Middle frontal gyrus (tissue), 1 donor: ENCODE measurements at regions not wholly inside any gene's neighbourhood (a gene's known extent, or its start where the extent isn't known, plus 50 kb on each side); places are given as distances from the start of the nearest gene placed in this dataset.
"Not testable (repeated sequence)": the region's sequence is repeated elsewhere in the genome, so short reads cannot be mapped to it uniquely, and the experiment has no call there.

Experiments used
- DNase-seq: peaks from one replicate; pipeline ENCODE4 v3.0.0-alpha.2; 2015; ENCODE audit warnings: low spot score; ENCODE audit errors: extremely low spot score

DNA sequence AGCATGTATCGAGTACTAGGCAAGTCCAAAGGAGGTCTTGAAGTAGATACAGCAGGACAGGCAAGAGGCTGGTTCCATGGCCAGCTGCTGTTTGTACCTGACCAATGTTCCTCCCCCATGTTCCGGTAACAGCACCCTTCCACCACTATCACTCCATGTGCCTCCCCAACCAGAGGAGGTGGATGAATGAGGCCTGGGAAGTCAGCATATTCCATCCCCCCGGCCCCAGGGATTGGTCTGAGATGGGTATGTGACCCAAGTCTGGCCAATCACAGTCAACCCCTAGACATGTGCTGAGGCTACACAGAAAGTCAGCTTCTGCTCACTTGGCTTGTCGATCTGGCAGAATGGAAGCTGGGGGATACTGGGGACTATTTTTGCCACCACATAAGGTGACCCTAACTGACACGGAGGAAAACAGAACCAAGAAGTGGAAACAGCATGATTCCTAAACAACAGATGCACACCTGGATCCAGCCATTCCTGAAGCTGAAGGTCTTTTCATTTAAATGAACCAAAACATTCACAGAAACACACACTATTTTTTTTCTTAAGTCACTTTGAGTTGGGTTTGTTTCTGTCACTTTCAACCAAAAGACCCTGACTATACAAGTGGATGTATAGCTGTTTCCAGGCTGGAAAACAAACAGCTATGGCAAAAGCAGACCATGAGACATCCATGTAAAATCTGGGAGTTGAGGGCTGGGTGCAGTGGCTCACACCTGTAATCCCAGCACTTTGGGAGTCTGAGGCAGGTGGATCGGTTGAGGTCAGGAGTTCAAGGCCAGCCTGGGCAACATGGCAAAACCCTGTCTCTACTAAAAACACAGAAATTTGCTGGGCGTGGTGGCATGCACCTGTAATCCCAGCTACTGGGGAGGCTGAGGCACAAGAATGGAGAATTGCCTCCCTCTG is 70.4 kb upstream of the PTPN1 start:
- DNase-seq, result no peak

DNA sequence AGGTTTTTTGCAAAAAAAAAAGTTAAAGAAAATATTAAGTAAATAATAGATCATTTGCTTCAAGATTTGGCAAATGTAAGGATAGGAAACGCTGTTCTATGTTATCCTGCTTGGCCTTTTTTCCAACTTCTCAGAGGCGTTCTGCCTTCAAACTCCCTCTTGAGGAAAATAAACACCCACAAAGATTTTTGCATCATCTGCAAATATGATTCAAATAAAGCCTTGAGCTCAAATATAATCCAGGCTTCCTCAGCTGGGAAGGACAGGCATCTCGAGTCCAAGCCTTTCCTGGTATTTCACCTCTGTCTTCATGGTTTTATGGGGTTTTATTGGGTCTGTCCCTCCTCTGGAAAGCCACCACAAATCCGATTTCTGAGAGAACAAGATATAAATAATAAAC is 67.7 kb upstream of the PTPN1 start:
- DNase-seq, result no peak

DNA sequence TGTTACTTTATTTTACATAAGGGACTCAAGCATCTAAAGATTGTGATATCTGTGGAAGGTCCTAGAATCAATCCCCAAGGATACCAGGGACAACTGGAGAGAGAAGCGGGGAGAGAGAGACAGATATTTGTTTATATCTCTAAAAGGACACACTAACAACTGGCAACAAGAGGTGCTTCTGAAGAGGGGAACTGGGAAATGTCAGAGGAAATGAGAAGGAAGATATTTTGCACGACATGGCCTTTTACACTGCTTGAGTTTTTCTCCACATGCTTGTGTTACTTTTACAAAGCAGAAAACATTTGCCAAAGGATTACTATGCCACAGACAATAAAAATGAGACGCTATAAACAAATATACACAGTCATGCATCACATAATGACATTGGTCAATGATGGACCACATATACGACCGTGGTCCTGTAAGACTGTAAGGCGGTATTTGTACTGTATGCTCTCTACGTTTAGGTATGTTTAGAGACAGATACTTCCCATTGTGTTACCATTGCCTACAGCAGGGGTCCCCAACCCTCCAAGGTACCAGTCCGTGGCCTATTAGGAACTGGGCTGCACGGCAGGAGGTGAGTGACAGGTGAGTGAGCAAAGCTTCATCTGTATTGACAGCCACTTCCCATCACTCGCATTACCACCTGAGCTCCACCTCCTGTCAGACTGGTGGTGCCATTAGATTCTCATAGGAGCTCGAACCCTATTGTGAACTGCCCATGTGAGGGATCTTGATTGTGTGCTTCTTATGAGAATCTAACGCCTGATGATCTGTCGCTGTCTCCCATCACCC is 64.6 kb upstream of the PTPN1 start:
- no peak for DNase-seq

DNA sequence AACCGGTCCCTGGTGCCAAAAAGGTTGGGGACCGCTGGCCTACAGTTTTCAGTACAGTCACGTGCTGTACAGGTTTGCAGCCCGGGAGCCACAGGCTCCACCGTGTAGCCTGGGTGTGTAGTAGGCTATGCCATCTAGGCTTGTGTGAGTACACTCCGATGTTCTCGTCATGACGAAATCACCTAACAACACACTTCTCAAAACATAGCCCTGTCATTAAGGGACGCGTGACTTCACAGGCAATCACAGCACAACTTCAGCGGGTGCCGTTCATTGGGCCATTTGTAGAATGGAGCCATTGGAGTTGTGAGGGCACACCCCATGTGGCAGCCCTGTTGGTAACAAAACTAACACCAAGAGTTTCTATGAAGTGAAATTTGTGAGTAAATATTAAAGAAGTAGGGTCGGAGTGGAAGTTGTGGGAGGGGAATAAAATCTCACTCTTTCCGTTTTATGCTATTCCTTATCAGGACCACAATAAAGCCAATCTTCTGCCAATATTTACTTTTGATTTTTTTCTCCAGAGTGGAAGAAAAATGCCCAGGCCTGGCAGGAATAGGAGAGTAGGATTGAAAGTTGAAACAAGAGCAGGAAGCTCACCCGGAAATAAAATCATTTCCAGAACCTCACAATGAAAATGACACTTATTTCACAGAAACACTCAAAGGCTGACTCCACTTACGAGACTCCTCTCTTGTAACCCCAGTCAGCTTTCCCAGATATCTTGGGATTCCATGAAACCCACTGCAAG is 63.7 kb upstream of the PTPN1 start:
- no peak for DNase-seq

DNA sequence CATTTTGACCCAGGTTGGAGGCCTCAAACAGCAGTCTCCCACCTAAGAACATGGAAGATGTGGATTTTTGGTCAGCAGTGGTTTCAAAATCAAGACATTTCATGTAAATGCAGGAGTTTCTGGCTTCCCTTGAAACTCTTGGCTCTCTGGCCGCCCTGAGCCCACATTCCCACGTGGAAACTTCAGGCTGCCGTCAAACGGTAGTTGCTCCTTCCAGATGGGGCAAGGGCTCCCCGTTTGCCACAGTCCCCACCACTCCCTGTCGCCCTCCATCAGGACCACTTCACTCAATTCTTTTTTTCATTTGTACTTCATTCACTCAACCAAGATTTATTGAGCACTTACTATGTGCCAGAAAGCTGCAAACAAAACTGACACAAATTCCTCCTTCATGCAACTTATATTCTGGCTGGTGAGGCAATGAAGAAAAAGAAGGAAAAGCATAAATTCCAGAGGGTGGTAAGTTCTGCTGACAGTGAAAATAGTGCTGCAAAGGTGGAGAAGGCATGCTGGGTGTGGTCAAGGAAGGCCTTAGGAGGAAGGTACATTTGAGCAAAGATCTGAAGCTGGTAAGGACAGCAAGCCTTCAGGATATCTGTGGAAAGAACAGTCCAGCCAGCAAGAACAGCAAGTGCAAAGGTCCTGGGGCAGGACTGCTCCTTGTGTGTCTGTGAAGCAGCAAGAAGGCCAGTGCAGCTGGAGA is 62.9 kb upstream of the PTPN1 start:
- no peak for DNase-seq

DNA sequence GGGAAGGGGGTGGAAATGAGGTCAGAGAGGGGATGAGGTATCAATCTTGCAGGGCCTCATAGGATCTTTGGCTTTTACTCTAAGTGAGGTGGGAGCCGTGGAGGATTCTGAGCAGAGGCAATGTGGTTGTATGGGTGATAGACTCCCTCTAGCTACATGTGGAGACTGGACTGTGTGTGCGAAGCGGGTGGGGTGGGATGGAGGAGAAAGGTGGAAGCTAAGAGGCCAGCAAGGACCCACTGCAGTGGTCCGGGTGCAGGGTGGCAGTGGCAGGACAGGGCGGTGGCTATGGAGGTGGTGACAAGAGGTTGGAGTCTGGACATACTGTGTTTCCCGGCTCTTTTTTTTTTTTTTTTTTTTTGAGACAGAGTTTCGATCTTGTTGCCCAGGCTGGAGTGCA is 62.4 kb upstream of the PTPN1 start:
- DNase-seq, result no peak

DNA sequence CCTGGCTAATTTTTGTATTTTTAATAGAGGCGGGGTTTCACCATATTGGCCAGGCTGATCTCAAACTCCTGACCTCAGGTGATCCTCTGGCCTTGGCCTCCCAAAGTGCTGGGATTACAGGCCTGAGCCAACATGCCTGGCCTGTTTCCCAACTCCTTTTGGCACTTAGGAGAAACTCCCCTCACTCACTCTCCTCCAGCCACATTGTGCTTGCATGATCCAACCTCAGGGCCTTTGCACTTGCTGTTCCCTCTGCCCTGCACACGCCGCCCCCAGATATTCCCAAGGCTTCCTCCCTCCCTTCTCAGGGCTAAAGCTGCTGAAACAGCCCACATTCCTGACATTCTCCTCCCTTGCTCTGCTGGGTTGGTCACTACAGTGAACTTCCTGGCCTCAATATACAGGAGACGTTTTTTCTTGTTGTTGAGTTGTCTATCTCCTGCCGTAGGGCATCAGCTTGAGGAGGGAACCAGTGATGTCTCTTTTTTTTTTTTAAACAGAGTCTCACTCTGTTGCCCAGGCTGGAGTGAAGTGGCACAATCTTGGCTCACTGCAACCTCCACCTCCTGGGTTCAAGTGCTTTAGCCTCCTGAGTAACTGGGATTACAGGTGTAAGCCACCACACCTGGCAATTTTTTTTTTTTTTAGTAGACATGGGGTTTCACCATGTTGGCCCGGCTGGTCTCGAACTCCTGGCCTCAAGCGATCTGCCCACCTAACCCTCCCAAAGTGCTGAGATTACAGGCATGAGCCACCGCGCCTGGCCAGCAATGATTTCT is 61.4 kb upstream of the PTPN1 start:
- not testable (repeated sequence) for DNase-seq

DNA sequence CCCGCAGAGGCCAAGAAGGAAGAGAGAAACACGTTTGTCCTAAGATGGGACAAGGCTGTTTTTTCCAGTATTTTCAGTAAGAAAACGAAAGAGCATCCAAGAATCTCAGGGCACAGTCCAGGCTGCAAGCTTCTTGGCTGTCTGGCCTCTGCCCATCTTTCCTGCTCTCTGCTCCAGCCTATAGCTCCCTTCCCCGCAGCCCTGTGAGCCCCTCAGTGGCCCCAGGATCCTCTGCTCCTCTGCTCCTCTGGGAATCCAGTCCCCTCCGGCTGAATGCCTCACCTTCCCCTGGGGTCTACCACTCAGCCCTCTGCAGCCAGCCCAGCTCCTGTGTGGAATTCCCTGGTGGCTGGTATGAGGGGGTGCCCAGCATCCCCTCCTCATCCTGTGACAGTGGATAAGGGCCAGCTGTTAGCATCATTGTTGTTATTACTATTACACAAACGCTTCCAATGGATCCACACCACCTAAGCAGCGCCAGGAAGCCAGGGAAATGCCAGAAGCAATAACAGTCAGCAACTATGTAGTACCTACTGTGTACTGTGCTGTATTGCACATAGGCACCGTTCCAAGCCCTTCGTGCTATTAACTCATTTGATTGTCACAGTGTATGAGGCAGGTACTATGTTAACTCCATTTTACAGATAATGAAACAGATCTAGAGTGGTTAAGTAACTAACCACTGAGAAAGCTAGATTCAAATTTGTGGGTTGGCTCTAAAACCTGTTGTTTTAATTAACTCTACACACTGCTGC is 60.3 kb upstream of the PTPN1 start:
- DNase-seq, result no peak

DNA sequence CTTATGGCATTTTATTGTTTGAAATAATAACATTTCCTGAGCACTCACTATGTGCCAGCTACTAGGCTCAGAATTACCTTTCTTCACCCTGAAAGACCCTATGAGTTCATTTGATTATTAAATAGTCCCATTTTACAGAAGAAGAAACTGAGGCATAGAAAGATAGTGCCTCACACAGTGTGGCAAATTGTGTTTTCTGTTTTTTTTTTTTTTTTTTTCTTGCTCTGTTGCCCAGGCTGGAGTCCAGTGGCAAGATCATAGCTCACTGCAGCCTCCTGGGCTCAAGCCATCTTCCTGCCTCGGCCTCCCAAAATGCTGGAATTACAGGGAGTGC is 59.7 kb upstream of the PTPN1 start:
- no peak for DNase-seq

DNA sequence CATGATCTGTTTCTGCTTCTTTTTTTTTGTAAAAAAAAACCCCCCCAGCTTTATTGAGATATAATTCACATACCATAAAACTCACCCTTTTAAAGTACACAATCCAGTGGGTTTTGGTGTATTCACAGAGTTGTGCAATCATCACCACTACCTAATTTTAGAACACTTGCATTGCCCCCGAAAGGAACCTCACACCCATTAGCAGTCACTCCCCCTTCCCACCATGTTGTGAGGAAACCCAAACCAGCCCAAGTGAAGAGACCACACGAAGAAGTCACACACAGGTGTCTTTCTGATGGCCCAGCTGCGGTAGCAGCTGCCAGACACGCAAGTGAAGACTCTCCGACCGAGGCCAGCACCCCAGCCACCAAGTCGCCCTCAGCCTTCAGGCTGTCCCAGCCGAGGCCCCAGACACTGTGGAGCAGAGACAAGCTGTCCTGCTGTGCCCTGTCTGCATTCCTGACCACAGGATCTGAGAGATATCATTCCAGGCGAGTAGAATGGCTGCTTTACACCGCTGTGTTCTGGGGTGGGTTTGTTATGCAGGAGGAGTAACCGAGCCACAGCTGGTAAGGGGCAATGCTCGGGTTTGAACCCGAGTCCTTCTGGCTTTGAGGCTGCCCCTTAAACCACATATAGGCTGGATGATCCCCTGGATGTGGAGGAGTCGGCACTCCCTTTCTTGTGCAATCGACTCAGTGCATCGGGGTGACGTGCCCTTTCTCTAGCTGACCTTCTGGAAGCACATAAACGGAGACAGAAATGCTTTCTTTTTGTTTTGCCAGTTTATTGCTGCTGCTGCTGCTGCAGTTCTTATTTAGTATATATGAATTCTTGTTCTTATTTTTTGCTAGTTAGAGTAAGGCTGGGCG is 59.1 kb upstream of the PTPN1 start:
- no peak for DNase-seq

DNA sequence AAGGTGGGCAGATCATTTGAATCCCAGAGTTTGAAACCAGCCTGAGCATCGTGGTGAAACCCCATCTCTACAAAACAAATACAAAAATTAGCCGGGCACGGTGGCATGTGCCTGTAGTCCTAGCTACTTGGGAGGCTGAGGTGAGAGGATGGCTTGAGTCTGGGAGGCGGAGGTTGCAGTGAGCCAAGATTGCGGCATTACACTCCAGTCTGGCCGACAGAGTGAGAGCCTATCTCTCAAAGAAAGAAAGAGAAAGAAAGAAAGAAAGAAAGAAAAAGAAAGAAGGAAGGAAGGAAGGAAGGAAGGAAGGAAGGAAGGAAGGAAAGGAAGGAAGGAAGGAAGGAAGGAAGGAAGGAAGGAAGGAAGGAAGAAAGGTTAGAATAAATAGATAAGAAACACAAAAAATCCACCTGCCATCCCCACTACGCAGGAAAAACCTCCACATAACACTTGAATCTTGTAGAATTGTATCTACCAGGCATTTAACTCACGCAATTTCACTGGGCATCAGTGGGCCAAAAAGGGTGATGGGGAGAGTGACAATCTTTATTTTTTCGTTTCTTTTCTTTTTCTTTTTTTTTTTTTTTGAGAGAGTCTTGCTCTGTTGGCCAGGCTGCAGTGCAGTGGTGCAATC is 58.3 kb upstream of the PTPN1 start:
- not testable (repeated sequence) for DNase-seq

DNA sequence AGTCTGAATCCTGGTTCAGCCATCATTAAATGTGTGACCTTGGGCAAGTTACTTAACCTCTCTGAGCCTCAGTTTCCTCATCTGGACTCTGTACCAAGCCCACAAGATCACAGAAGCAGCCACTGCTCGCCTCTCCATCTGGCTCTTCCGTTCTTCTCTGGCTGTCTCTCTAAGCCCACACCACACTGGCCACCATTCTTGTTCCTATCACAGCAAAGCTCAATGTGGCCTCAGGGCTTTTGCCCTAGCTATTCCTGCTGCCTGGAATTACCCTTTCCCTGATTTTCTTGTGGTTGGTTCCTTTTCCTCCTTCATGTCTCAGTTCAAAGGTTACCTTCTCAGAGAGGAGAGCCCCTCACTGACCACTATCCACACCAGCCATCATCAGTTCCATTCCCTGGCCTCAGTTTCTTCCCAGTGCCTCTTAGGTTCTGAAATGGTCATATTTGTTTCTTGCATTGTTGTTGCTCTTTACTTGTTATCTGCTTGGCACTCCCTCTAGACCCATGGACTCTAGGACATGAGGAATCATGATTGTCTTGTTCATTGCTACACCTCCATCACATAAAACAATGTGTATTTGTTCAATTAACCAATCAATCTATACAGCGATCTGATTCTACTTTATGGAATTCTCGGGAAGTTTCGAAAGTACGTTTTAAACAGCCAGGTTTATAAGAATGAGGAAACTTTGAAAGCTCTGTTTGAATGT is 56.5 kb upstream of the PTPN1 start:
- no peak for DNase-seq

DNA sequence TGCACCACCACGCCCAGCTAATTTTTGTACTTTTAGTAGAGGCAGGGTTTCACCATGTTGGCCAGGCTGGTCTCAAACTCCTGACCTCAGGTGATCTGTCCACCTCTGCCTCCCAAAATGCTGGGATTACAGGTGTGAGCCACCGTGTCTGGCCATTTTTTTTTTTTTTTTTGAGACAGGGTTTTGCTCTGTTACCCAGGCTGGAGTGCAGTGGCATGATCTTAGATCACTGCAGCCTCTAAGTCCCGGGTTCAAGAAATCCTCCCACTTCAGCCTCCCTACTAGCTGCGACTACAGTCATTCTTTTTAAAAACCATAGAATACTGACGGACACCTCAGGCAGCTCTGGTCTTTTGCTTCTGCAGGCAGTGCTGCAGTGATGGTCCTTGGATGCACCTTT is 54.9 kb upstream of the PTPN1 start:
- not testable (repeated sequence) for DNase-seq

DNA sequence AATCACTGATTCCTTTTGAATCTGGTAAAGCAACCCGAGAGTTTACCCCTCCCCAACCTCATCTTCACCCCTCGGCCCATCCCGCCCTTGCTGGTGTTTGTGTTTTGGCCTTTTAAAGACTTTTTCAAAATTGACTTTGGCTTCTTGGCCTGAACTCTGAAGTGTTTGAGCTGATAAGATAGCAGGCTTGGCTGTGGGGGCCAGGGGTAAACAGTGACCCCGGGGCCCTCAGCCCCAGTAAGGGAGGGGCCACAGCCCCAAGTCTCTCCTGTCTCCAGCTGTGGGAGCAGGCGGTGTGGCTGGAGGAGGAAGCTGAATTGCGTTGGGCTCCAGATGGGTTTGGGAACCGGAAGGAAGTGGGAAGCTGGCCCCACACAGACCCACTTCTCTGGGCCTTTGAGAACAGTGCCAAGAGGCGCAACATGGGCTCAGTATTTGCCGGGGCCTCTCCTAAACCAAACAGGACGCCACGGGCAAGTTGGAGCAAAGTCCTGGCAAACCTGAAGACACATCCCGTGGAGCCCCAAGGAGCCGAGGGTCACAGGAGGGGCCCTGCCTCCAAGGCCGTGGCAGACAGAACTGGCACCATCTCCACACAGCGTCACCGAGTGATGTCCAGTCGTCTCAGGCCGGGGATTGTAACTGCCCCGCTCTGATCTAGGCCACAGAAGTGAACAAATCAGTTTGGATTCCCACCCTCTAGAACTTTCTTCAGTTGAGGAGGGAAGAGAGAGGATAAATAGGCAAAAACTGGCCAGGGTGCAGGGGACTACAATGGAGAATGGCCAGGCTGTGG is 54.3 kb upstream of the PTPN1 start:
- no peak for DNase-seq

DNA sequence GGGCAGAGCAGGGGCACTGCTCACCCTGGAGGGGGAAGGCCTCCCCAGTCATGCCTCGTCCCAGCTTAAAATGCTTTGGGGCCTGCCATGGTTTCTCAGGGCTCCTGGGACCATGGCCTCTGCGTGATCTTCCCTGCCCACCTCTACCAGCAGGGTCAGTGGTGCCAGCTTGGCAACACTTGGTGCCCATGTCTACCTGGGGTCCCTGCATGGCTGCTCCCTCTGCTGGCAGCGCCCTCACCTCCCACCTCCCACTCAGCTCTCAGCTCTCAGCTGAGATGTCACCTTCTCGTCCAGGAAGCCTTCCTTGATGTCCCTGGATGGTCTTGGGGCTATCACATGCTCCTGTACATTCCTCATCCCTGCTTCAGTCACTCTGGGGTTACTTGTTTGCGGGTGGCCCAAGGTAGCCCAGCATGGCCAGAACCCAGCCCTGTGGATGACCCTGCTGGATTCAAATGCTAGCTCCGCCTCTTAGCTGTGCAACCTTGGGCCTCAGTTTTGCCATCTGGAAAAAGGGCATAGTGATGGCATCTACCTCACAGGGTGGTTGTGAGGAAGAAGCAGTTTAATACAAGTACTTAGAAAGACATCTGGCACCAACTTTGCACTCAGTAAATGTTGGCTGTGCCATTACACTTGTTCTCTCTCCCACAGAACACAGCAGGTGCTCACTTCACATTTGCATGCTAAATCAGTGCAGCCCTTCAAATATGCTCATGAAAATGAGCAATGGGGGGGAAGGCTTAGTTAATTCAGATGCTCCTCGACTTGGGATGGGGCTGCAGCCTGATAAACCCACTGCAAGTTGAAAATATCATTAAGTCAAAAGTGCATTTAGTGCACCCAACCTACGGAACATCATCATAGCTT is 53.5 kb upstream of the PTPN1 start:
- DNase-seq, result no peak
